Suppressor macrophage treated with lipopolysaccharide for 1 hour (primary cell): ENCODE measurements at regions not wholly inside any gene's neighbourhood (a gene's known extent, or its start where the extent isn't known, plus 50 kb on each side); places are given as distances from the start of the nearest gene placed in this dataset.
"Not testable (repeated sequence)": the region's sequence is repeated elsewhere in the genome, so short reads cannot be mapped to it uniquely, and the experiment has no call there.

Source experiments
- DNase-seq, 3 donors: peaks; one replicate each; pipeline ENCODE4 v3.0.0-alpha.2; 2020 to 2022

DNA sequence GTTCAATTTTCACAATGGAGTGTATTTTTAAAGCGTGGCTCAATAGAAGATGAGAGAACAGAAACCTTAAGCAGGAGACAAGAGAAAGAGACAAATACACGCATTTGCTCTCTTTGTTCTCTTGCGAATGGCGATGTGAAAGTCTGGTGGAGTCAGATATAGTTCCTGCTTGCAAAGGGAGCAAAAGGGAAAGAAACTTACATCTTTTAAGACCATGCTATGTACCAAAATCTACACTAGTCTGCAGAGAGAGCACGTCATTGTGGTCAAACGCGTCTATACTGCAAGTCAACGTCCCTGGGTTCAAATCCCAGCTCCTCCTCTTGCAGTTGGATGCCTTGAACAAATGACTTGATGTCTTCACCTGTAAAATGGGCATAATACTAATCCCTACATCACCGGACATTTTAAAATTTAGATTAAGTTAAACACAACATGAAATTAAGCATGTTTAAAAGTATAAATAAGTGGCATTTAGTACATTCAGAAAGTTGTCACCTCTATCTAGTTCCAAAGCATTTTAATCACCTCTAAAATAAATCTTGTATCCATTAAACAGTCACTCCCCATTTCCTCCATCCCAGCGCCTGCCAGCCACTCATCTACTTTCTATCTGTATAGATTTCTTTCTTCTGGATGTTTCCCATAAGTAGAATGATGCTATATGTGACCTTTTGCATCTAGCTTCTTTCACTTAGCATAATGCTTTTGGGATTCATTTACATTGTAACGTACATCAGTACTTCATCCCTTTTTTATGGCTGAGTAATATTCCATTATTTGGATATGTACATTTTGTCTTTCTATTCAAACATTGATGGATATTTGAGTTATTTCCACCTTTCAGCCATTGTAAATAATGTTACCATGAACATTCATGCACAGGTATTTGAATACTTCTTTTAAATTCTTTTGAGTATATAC lies 406.9 kb downstream of the TMEM114 start:
- no peak for DNase-seq

DNA sequence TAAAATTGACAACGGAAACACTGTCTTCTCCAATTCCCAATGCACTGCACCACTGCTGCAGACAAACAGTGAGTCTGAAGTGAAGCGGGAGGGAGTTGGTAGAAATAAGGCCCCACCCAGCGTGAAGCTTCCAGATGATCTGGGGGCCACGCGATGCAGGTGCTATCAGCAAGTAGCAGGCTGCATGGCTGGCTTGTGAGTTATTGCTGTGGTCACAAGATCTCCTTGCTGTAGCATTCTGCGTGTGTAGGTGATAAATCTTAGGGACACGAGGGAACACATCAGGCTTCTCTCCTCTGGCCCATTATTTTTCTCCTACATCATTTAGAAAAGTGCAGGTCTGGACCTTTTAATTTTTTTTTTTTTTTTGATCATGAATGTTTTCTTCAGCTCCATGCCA lies 407.6 kb downstream of the TMEM114 start:
- DNase-seq: no peak

DNA sequence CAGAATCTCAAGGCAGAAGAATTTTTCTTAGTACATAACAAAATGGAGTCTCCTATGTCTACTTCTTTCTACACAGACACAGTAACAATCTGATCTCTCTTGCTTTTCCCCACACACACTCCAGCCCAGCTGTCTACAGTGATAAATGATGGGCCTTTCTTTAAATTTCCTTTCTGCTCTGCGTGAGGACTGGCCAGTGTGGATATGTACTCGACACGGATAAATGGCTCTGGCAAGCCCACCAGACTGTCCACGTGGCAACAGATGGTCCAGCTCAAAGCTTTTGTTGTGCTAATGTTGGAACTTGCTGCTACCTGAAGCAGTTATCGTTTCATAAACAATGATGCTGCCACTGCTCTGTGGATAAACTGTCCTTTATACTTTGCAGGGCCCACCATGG lies 410.7 kb downstream of the TMEM114 start:
- no peak for DNase-seq

DNA sequence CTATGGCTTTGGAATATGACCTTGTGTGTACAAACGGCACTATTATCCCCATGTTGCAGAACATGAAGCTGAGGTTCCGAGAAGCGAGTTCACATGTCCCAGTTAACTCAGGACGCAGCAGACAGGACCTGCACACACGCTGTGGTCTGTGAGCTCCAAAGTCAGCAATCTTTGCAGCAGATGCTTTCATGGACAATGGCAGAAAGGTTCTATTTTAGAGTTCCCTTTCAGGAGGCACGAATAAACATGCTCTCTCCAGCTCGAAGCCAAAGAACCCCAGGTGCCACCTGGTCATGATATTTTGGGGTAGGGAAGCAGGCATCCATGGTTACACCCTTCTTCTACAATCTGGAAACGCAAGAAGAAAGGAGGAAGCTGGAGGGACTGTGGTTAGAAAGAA lies 412.0 kb downstream of the TMEM114 start:
- DNase-seq: no peak

DNA sequence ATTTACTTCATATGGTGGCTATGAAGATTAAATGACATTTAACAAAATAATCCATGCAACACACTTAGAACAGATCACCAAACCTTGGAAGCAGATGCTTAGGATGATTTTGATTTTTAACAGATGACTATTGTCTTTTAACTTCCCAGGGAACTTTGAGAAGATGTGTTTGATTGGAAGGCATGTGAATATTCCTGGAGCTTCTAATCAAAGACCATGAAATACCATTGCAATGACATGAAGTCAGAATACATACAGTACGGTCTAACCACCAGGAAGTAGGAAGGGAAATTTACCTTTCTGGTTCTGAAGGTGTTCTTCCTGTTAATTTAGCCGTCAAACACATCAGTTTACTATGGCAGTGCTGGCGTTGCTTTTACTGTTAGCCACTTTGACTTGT lies 414.9 kb downstream of the TMEM114 start:
- DNase-seq: no peak

DNA sequence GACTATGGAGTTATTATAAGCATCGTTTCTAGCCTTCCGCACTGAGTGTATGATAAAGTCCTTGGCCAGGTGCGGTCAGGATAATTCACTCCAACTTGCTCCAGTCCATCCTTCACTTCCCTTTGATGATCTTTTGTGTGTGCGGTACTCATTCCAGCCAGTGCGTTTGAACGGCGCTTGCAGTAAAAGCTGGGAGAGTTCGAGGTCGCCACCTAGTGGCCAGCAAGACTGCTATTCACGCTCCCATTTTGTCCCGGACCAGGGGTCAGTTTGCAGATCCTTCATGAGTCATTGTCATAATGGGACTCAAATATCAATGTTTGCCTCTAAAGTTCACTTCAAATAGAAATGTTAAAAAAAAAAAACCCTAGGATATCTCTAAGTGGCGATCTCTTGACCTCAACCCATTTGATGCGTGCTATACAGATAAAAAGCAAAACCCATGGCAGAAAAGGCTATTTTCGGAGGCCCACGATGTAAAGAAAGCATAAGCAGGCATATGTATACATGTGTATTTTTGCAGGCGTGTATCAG lies 417.1 kb downstream of the TMEM114 start:
- peak; percentile 81 to 88 (median 83) for DNase-seq

DNA sequence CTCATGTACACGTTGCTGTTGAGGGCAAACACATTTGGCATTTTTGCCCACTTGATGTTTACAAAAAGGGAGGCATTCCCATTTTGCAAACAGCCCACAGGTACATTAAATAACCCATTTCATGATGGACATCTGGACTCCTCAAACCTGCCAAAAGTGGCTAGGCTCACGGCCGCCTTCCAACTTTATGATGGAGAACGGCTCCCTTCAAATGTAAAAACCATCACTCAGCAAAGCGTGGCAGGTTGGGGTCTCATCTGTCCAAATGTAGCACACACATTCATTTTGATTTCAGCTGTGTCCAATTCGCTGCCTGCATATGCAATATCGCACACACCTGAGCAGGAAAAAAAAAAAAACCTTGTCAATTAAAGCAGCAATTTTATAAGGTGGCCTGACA lies 417.8 kb downstream of the TMEM114 start:
- no peak for DNase-seq

DNA sequence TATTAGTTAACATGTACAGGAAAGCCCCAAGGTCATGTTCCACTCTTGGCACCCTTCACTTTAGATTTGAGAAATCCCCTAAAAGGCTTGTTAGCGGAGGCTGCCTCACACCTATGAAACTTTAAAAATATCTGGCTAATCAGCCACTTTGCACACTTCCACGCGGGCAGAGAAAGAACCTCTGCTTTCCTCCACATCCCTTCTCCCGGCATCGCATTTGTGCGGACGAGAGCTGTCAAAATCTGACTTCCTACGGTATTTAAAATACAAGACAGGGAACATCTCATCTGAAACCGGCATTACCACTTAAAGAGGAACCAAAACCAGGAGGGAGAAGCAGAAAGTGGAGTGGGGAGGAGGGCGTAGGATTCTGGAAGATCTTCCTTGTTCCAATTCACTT lies 422.3 kb downstream of the TMEM114 start:
- peak in 2 of 3 donors; percentile 7 to 31 for DNase-seq

DNA sequence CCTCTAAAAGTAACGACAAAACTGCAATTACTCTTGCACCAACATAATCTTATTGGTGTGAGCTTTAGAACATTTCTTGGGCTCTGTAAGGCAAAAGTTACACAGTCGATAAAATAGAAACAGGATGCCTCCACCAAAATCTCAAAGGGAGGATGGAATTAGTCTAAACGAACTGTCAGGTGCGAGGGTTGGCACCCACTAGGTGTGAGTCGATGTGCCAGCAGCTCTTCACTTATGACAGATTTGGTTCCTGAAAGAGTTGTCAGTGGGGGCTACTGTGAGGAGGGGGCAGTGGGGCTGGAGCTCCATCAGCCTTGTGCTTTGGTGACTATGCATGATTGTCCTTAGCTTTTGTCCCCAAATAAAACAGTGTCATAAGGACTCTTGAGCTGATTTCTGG lies 422.9 kb downstream of the TMEM114 start:
- DNase-seq: no peak

DNA sequence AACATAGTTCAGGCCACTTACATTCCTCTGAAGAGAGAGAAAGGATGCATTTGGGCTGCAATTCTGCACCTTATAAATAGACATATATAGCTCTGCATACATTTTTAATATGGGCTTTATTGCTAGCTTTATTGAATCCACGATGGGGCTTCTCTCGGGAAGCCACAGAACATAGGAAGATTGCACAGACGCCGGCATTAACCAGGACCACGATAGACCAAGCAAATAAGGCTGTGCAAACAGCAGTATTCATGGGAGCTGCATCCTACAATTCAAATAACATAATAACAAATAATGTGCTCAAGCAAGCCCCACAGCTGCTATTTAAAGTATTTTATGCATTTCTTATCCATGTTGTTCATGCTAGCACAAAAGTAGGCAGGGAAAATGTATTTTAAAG lies 432.3 kb downstream of the TMEM114 start:
- DNase-seq: no peak

DNA sequence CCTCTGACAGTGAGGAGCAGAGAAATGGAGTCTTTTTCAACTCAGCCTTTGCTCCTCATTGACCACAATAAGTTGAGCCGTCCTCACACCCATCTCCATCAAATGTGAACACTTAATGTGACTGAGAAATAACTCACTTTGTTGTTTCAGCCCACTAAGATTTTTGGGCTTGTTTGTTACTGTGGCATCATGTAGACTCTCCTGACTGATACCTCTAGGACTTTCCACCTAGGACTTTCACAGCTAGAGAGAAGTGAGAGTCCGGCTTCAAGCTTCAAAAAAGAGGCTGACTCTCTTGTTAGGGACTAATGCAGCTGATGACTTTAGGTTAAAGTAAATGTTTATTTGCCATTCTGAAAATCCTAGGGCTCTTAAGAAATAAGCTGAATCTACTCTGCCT lies 435.0 kb downstream of the TMEM114 start:
- no peak for DNase-seq

DNA sequence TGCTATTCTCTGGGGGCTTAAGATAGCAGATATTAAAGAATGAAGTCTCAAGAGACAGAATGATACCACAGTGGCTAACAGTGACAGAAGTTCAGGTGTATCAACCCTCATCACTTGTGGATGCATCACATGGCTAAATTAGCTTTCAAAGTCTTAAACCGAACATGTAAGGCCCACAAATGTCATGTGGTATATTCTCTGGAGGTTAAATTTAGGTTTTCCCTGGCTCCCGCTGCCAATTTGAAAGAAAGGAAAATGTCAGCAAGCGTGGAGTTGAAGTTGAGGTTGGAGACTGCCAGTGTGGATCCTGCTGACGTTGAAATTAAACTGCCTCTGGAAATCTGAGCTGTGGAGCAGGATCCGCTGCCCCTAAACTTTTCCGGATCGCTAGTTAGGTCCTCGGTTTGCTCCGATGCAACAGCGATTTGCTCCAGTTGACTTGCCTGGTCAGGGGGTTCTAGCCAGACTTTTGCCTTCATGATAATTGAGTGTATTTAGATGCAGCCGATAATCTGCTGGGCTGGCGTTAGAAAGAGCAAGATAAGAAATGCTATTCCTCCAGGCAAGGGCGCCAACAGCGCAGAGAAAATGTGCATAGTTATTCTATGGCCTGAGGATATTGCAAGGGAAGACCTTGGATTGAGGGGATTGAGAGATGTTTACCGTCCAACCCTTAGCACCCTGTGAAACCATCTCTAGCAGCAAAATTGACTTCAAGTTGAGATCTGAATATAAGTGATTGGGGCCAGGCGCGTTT lies 443.9 kb downstream of the TMEM114 start:
- DNase-seq: no peak

DNA sequence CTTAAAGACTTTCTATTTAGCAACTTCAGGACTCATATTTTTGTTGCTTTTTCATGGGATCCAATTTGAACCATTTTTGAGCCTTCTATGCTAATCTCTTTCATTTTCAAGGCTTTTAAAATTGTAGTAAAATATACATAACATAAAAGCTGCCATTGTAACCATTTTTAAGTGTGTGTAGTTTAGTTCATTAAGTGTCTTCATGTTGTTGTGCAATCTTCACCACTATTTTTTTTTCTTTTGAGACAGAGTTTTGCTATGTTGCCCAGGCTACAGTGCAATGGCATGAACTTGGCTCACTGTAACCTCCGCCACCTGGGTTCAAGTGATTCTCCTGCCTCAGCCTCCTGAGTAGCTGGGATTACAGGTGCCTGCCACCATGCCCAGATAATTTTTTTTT lies 451.6 kb downstream of the TMEM114 start:
- no peak for DNase-seq

DNA sequence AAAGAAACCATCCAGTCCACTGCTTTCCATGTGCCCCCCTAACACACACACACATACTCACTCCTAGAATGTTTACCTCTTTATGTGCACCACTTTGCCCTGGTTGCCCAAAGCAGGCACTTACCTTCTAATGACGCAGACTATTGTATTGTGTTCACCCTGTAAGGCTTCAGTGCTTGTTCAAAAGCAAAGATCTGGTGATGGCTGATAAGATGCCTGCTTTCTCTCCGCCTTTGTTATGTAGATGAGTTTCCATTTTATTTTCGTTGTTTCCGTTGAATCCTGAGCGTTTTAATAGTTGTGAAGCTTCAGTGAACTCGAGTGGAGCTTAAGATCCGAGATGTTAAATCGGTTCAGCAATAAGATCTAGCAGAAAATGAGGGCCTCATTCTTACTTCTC lies 452.7 kb downstream of the TMEM114 start:
- no peak for DNase-seq

DNA sequence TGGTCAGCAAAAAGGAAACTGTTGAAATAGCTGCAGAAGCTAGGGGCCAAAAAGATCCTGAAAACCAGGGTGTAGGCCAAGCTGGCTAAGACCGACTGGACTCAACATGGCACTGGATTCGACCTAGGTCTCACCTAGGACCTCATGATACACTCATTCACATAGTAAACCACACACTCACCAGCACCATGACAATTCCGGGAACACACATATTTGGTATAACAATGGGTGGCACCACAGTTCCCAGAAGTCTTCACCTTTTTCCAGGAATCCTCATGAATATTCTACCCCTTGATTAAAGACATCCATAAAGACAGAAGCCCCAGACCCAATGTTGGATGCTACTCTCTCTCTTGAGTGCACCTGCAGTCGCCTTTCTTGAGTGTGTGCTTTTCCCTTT lies 460.1 kb downstream of the TMEM114 start:
- no peak for DNase-seq

DNA sequence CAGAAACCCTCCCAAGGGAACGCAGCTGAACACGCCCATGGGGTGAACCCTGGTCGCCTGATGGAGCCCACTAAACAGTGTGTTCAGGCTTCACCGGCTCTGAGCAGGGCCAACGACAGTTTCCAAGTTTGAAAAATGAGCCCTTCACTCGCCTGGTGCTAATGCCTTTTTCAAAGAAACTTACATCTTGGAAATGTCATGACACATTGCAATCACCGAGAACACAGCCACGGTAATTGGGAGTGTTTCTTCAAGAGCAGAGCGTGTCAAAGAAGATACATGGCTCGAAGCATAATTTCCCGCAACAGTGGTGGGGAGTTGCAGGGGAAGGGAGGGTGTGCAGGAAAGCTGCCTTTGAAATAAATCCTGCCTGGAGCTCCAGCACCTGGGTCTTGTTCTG lies 463.2 kb downstream of the TMEM114 start:
- DNase-seq: no peak

DNA sequence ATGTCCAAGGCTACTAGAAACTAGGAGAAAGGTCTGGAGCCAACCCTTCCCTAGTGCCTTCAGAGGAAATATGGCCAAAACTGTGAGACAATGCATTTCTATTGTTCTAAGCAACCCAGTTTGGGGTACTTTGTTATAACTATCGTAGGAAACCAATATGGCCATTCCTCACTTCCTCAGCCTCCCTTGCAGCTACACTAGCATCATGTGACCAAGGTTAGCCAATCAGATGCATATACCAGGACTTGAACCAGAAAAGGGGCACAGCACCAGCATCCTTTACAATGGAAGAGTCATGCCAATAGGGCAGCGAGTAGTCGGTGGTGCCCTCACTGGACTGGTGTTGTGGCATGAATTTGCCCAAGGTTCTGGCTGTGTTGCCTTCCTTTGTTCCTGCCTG lies 464.0 kb downstream of the TMEM114 start:
- DNase-seq: no peak

DNA sequence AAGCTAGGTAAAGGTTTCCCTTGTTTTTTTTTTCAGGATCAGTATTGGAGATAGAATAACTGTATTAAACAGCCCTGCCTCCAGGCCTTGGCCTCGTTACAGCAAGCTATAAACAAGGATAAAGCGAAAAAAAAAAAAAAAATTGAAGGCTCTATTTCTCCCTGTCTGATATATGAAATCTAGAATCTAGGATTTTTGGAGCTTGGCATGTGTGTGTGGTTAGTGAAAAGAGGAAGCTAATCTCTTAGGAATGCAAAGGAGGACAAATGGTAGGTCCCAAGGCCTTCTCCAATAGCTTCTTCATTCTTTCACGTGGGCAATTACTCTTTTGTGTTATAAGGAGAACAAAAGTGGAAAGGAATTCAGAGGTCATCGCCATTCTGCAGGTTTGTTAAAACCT lies 470.3 kb downstream of the TMEM114 start:
- no peak for DNase-seq

DNA sequence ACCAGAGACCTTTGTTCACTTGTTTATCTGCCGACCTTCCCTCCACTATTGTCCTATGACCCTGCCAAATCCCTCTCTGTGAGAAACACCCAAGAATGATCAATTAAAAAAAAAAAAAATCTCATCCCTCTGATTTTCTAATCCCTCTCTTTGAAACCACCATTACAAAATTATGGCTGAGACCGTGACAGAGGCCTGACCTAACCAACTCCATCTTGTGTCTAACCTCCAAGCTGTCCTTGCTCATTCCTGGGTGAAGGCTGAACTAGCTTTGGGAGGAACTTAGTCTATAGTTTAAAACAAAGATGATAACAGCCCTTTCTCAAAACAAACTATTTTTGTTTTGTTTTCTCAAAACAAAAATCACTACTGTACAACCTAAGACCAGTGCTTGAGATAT lies 474.5 kb downstream of the TMEM114 start:
- no peak for DNase-seq

DNA sequence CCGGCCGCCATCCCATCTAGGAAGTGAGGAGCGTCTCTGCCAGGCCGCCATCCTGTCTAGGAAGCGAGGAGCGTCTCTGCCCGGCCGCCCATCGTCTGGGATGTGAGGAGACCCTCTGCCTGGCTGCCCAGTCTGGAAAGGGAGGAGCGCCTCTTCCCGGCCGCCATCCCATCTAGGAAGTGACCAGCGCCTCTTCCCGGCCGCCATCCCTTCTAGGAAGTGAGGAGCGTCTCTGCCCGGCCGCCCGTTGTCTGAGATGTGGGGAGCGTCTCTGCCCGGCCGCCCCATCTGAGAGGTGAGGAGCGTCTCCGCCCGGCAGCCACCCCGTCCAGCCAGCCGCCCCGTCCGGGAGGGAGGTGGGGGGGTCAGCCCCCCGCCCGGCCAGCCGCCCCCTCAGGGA lies 475.4 kb downstream of the TMEM114 start:
- not testable (repeated sequence) for DNase-seq

DNA sequence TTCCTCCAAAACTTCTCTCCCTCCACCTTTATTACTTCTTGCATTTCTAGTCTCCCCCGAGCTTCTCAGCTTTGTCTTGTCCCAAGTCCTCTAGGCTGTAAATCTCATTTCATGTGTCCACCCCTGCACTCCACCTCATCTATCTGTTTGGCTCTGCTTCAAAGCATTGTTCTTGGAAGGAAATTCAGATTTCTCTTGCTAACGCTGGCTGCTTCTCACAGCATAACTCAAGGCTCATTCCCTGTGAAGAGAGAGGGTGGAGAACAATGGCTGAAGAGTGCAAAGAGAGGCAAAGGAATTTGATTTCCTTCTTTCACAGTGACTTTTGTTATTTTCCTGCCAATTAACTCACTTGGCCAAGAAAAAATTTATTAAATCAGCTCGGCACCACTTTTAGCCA lies 476.5 kb downstream of the TMEM114 start:
- no peak for DNase-seq

DNA sequence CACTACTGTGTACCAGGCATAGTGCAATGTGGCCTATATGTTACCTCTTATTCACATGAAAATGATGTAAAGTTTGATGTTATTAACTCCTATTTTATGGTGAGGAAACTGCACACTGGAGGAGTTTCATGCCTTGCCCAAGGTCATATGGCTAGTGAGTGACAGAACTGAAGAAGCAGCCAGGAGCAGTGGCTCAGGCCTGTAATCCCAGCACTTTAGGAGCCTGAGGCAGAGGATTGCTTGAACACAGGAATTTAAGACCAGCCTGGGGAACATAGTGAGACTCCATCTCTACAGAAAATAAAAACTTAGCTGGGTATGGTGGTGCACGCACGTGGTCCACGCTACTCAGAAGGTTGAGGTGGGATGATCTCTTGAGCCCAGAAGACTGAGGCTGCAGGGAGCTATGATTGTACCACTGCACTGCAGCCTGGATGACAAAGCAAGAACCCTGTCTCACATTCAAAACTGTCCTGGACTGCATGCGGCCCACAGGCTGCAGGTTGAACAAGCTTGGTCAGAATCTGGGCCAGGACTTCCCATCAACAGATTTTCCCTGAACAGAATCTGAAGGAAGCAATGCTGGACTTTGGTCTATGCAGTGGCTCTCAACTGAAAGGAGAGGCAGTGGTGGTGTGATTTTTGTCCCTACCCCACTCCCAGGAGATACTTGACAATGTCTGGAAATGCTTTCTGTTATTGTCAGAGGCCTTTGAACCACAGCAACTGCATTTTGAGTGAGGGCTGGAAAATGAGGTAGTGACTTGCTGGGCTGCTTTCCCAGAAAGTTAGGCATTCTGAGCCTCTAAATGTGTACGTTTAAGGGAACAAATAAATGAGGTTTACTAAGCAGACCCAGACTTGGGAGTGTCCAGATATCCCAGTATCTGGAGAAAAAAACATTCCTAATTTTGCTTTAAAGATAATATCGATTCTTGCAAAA lies 479.5 kb downstream of the TMEM114 start:
- DNase-seq: no peak
